GM06990 (cell line): ENCODE measurements at regions not wholly inside any gene's neighbourhood (a gene's known extent, or its start where the extent isn't known, plus 50 kb on each side); places are given as distances from the start of the nearest gene placed in this dataset.
"Not testable (repeated sequence)": the region's sequence is repeated elsewhere in the genome, so short reads cannot be mapped to it uniquely, and the experiment has no call there.

Source experiments
- DNase-seq: peaks from one replicate; pipeline ENCODE4 v3.0.0-alpha.2; 2011; ENCODE audit not compliant: insufficient read length; ENCODE audit errors: extremely low read depth
- H3K27me3 ChIP-seq: replicated peaks from 2 replicates; pipeline ENCODE4 v1.6.0; 2011; ENCODE audit warnings: low read length; ENCODE audit not compliant: control insufficient read depth, insufficient read depth
- H3K36me3 ChIP-seq: 2 replicates; pipeline ENCODE4 v1.5.1; 2011; ENCODE audit warnings: low read length; ENCODE audit not compliant: control insufficient read depth, insufficient read depth
- H3K4me3 ChIP-seq: replicated peaks from 2 replicates; pipeline ENCODE4 v1.5.1; 2011; ENCODE audit warnings: low read depth, mild to moderate bottlenecking, control low read depth, low read length
- TF ChIP-seq, protein P1 (sequence below): IDR thresholded peaks from 2 replicates; pipeline ENCODE4 v1.5.1; 2011; ENCODE audit warnings: low read length, control low read depth, mild to moderate bottlenecking, inconsistent platforms; ENCODE audit not compliant: insufficient read depth, poor library complexity, severe bottlenecking

DNA sequence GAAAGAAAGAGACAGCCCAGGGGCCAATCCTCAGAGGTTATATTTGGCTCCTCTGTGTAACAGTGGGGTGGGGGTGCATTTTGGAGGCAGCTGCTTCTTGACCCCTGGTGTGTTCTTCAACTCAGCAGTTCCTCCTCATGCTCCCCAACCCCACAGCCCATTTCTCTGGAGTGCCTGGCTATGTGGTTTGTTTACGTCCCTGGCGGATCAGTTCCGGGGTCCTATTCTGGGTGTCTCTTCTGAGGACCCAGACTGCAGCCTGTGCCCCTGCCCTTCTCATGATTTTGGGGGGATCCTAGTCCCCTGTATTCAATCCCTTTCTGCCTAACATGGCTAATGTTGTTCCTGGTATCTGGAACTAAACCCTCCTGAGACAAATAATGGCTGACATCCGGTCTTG, 70.5 kb upstream of the SULF2 start:
- no peaks in the 10 kb centered on the region; the same call in none of the 2 replicates for H3K27me3 ChIP-seq
- H3K4me3 ChIP-seq, result no peak overlapping the region
- no peak for DNase-seq
- H3K36me3 ChIP-seq, result no peaks in the 10 kb centered on the region
- TF ChIP-seq, protein P1, sequence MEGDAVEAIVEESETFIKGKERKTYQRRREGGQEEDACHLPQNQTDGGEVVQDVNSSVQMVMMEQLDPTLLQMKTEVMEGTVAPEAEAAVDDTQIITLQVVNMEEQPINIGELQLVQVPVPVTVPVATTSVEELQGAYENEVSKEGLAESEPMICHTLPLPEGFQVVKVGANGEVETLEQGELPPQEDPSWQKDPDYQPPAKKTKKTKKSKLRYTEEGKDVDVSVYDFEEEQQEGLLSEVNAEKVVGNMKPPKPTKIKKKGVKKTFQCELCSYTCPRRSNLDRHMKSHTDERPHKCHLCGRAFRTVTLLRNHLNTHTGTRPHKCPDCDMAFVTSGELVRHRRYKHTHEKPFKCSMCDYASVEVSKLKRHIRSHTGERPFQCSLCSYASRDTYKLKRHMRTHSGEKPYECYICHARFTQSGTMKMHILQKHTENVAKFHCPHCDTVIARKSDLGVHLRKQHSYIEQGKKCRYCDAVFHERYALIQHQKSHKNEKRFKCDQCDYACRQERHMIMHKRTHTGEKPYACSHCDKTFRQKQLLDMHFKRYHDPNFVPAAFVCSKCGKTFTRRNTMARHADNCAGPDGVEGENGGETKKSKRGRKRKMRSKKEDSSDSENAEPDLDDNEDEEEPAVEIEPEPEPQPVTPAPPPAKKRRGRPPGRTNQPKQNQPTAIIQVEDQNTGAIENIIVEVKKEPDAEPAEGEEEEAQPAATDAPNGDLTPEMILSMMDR, result no peak

DNA sequence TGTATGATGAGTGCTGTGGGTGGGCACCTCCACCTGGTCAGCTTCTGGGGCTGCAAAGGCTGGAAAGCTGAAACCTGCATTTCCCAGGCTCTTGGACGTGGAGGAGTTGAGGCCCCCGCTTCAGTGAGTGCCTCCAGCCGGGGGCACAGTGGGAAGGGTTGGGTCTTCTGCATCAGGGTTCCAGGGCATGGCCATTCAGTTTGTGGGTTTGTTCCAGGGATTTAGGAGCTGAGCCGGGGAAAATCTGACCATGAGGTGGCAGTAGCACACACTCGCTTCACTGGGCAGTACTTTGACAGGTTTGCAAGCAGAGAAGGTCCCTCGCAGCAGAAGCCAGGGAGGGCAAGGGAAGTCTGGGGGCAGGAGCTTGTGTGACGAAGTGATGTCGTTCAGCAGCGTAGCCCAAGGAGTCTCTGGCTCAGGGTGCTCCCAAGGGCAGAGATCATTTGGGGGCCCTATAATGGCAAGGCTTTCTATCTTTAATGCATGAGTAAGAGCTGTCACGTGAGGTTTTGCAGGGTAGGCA, 69.5 kb upstream of the SULF2 start:
- no peak overlapping the region for H3K4me3 ChIP-seq
- H3K36me3 ChIP-seq, result no peaks in the 10 kb centered on the region
- no peaks in the 10 kb centered on the region; the same call in none of the 2 replicates for H3K27me3 ChIP-seq
- DNase-seq, result no peak
- TF ChIP-seq, protein P1, result peak; percentile 55

DNA sequence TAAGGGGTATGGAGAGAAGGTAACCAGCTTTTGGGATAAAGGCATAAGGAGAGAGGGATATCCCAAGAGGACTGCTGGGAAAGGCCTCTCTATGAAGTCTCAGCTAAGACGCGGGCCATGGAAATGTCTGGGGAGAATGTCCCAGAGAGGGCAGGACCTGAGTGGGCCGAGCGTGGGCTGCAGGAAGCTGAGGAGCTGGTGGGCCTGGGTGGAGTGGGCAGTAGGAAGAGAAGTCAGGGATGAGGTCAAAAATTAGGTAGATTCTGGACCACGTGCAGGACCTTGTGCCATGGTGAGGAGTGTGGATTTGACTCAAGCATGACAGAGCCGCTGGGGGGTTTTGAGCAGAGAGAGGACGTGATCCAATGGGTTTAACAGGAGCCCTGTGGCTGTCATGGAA, 66.5 kb upstream of the SULF2 start:
- DNase-seq, result no peak
- Histone ChIP-seq H3K36me3 (no peaks in the 10 kb centered on the region), H3K27me3 (no peaks in the 10 kb centered on the region; the same call in none of the 2 replicates), H3K4me3 (no peak overlapping the region)
- TF ChIP-seq, protein P1, result no peak

DNA sequence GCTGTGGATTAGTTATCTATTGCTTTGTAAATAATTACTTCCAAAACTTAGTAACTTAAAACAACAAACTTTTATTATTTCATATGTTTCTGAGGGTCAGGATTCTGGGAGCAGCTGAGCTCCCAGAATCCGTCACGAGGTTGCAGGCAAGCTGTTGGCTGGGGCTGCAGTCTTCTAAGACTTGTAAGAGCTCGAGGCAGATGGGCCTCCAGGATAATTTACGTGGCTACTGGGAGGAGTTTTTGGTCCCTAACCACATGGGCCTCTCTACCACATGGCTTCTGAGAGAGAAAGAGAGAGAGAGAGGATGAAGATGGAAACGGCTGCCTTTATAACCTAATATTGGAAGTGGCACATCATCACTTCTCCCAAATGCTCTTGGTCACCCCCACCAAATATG, 64.9 kb upstream of the SULF2 start:
- no peak for DNase-seq
- Histone ChIP-seq H3K4me3 (no peak overlapping the region), H3K36me3 (no peaks in the 10 kb centered on the region), H3K27me3 (no peaks in the 10 kb centered on the region; the same call in none of the 2 replicates)
- TF ChIP-seq, protein P1, result no peak

DNA sequence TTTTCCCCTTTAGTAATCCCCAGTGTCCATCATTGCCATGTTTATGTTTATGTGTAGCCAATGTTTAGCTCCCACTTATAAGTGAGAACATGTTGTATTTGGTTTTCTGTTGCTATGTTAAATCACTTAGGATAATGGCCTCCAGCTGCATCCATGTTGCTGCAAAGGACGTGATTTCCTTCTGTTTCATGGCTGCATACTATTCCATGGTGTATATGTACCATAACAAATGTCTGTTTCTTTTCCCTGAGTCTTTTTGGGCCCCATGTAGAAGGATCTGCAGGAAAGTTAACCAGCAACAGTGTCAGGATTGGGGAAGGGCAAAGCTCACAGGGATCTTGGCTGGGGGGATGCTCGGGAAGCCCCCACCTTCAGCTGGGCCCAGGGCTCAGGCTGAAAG, 64.3 kb upstream of the SULF2 start:
- Histone ChIP-seq H3K27me3 (no peaks in the 10 kb centered on the region; the same call in none of the 2 replicates), H3K4me3 (no peak overlapping the region), H3K36me3 (no peaks in the 10 kb centered on the region)
- DNase-seq, result no peak
- TF ChIP-seq, protein P1, result no peak

DNA sequence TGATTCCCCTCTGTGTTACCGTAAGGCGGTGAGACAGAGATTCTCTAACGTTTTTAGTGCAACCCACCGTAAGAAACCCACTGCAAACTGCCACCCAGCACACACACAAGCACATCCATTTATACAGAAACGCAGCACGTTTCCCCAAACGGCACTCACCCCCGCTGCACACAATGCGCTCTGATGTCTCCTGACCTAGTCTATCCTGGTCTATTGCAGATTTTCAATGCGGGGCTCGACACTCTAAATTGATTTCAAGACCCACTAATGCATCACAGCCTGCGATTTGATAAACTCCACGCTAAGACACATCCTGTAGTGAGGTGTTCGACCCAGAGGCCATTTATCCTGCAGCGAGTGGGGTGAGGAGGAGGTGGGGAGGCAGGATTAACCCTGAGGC, 63.7 kb upstream of the SULF2 start:
- TF ChIP-seq, protein P1, result no peak
- DNase-seq, result no peak
- H3K27me3 ChIP-seq, result no peaks in the 10 kb centered on the region; the same call in none of the 2 replicates
- H3K4me3 ChIP-seq, result no peak overlapping the region
- H3K36me3 ChIP-seq, result no peaks in the 10 kb centered on the region

GRCh38 chr20:47848534-47848933, 63.3 kb upstream of the SULF2 start:
- H3K36me3 ChIP-seq, DNase-seq: not testable (repeated sequence)

More at GRCh38 chr20:47848534-47848933, 63.3 kb upstream of the SULF2 start:
- H3K27me3 ChIP-seq, H3K4me3 ChIP-seq: not testable (repeated sequence)
